GM12872 (cell line): ENCODE measurements at regions not wholly inside any gene's neighbourhood (a gene's known extent, or its start where the extent isn't known, plus 50 kb on each side); places are given as distances from the start of the nearest gene placed in this dataset.

Source experiments
- TF ChIP-seq, protein P1 (sequence below): IDR thresholded peaks from 3 replicates; pipeline ENCODE4 v1.5.1; 2011; ENCODE audit warnings: low read depth, mild to moderate bottlenecking, low read length, moderate library complexity; ENCODE audit not compliant: insufficient read depth

DNA sequence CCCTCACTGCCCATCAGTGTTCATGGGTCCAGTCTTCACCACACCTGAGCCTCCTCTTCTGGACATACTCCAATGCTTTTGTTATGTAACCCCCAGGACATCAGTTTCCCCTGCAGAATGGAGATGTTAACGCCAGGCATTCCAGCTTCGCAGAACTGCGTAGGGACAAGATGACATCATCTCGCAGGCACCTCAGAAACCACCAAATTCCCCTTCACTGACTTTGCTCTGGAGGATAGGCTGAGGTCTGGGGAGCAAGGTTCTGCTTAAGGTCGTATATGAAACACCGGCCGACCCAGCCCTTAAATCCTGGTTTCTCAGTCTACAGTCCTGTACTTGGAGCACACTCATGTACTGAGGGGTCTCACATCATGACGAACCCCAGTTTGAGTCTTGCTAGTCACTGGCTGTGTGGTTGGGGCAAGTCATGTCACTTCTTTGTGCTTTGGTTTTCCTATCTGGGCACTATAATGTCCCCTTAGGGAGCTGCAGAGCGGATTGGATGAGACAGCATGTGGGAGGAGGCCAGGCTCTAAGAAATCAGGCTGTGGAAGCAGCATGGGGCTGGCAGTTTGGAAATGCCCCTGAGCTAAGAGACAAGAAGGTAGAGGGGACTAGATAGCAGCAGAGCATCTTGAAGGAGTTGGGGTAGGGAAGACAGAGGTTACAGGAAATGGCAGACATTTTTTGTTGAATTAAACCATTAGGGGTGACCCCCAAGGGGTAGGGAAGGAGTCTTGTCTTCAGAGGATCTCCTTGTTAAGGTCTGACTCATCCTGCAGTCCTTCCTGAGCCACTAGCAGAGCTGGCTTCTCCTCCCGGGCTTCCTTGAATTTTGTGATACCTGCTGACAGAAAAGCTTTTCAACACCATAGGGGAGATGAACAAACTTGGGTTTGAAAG, 138.3 kb downstream of the FOXD2 start:
- TF ChIP-seq, protein P1, sequence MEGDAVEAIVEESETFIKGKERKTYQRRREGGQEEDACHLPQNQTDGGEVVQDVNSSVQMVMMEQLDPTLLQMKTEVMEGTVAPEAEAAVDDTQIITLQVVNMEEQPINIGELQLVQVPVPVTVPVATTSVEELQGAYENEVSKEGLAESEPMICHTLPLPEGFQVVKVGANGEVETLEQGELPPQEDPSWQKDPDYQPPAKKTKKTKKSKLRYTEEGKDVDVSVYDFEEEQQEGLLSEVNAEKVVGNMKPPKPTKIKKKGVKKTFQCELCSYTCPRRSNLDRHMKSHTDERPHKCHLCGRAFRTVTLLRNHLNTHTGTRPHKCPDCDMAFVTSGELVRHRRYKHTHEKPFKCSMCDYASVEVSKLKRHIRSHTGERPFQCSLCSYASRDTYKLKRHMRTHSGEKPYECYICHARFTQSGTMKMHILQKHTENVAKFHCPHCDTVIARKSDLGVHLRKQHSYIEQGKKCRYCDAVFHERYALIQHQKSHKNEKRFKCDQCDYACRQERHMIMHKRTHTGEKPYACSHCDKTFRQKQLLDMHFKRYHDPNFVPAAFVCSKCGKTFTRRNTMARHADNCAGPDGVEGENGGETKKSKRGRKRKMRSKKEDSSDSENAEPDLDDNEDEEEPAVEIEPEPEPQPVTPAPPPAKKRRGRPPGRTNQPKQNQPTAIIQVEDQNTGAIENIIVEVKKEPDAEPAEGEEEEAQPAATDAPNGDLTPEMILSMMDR = no peak

DNA sequence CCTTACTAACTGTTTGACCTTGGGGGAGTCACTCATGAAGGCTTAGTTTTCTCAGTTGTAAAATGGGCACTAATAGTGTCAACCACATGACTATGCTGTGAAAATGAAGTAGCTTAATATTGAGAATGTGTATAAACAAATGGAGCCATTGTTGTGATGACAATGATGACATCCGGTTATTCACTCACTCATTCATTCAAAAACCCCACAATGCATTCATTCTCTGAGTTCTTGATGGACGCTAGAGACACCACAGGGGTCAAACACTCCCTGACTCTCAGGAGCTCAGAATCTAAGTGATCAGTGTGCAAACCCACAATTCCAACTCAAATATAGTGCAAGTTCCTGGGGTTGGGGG, 138.9 kb downstream of the FOXD2 start:
- TF ChIP-seq, protein P1 = no peak

DNA sequence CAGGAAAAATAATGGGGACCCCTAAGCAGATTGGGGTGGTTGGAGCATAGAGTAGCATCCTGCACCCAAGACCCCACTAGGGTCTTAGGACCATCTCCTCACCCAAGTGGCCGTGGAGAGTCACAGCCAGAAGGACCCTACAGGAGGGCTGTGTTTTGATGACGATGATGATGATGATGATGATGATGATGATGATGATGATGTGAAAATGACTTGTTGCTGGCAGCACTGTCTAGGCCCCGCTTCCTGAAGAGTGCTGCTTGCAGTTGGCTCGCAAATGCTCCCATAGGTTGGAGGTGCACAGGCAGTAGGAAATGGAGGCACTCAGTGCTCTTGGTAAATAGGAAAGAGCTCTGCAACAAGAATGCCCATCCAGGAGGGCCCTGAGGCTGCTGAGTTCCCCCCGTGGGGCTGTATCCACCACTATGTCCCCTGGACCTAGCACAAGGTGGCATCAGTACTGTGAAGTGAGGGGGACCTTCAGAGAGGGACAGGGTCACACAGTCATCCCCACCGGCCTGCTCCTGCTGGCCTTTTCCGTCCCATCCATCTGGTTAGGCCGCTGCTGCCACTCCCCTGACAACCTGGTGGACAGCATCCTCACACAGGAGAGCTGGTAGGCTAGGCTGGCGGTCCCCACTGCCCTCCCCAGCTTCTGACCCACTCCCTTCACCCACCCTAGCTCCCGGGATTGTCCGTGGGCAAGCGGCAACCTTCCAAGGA, 139.6 kb downstream of the FOXD2 start:
- TF ChIP-seq, protein P1 = no peak

DNA sequence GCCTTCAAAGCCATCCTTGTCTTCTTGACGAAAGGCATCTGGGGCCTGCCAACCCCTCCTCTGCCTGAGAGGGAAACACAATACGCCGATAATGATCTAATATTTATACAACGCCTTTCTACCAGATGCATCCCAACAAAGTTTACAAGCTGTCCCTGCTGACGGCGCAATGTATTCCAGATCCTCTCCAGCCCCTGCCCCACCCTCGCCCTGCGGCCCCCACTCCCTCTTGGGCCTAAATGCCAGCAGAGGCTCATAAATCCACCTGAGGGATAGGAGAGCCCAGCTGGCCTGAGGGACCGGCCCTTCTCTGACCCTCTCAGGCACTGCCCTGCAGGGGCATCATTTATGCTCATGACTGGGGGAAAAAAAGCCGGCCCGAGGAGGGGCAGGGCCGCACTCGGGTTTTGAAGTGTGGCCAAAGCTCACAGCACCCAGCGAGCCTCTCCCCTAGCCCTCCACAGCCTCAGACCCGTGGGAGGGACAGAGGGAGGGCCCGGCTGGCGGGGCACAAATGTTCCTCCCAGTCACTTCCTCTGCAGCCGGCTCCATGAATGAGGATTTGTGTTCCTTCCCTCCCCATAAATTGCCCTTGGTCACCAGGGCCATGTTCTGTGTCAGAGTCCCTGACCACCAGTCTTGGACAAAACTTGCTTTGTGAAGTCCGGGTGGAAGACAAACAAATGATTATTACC, 140.3 kb downstream of the FOXD2 start:
- TF ChIP-seq, protein P1 = no peak

DNA sequence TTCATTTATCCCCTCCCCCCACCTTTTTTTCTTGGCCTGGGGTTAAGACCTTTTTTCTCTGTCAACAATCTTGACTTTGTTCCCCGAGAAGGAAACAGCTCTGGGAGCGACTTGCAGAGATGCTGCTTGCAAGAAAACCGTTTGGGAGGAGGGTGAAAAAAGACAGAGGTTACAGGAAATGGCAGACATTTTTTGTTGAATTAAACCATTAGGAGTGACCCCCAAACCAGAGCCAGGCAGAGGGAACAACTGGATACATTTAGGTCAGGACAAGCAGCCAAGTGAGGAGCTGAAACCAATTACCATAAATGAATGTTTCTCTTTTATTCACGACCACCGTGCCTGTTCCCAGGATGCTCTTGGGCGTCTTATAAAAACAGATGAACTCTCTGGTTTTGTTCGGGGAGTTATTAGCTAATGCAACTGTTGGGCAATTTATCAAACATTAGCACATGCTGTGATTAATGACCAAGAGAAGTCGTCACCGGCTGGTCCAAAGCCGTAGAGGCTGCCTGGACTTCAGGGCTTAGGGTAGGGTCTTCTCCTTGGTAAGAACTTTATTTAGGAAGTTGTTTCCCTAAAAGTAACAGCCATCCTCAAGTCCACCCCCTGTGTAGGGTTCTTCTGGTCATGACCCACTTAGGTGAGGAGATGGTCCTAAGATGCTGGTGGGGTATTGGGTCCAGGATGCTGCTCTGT, 141.0 kb downstream of the FOXD2 start:
- TF ChIP-seq, protein P1 = no peak

DNA sequence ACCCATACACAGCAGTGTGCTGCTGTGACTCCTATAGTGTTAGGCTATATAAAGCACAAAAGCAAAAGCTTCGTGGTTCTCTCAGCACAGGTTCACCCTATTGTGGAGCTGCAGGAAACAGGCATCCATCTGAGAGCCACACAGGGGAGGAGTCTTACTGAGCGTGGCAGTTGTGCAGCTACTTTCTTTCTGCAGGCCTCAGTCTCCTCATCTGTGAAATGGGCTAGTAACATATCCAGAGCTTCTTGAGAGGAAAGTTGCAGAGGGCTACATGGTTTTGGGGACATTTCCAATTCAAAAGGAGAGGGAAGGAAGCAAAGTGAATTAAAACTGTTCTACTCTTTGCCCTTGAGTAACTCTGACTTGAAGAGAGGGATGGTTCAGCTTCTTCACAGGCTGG, 142.0 kb downstream of the FOXD2 start:
- TF ChIP-seq, protein P1 = no peak
